ENCODE measurements at regions not wholly inside any gene's neighbourhood (a gene's known extent, or its start where the extent isn't known, plus 50 kb on each side); places are given as distances from the start of the nearest gene placed in this dataset.

GRCh38 chr9:105055917-105056316 is 128.0 kb upstream of the ABCA1 start:
- peaks cover 9% of the 10 kb centered on the region; the same call in 1 of the 2 replicates for H3K9me3 ChIP-seq (ENCODE audit: insufficient read depth, low read length)
- H3K9ac ChIP-seq (ENCODE audit: low read length), result no peak overlapping the region
- no peaks in the 10 kb centered on the region for H3K79me2 ChIP-seq (ENCODE audit: low read length)
- TF ChIP-seq EZH2phosphoT487 (IDR thresholded peaks at IDR 0.05; ENCODE audit: low read depth) (no peak), CTCF (IDR thresholded peaks at IDR 0.05; ENCODE audit: low read depth, low read length) (no peak)
- H3K4me3 ChIP-seq (ENCODE audit: low read length), result no peak overlapping the region
- no peaks in the 10 kb centered on the region for H4K20me1 ChIP-seq (ENCODE audit: insufficient read depth, low read length)
- no peak overlapping the region for H3K4me2 ChIP-seq (ENCODE audit: low read length)
- H2AFZ ChIP-seq (ENCODE audit: low read depth, low read length), result no peak overlapping the region
- no peak overlapping the region for H3K27ac ChIP-seq (ENCODE audit: low read length)
- peaks cover 5% of the 10 kb centered on the region for H3K36me3 ChIP-seq (replicated peaks; ENCODE audit: low read depth, low read length)
- no peaks in the 10 kb centered on the region for H3K27me3 ChIP-seq (ENCODE audit: low read depth, low read length)
- peaks cover 20% of the 10 kb centered on the region for H3K4me1 ChIP-seq (ENCODE audit: low read length)

- no peaks in the 10 kb centered on the region for H3K27me3 ChIP-seq (ENCODE audit: low read depth, low read length)
- H3K4me3 ChIP-seq (ENCODE audit: low read length), result no peak overlapping the region
- no peak overlapping the region for H3K4me2 ChIP-seq (ENCODE audit: low read length)
- H3K79me2 ChIP-seq (ENCODE audit: low read length), result no peaks in the 10 kb centered on the region
- H3K27ac ChIP-seq (ENCODE audit: low read length), result no peak overlapping the region
- H4K20me1 ChIP-seq (ENCODE audit: insufficient read depth, low read length), result no peaks in the 10 kb centered on the region
- H3K9ac ChIP-seq (ENCODE audit: low read length), result no peak overlapping the region
- H3K4me1 ChIP-seq (ENCODE audit: low read length), result peaks cover 19% of the 10 kb centered on the region
- peaks cover 9% of the 10 kb centered on the region; the same call in 1 of the 2 replicates for H3K9me3 ChIP-seq (ENCODE audit: insufficient read depth, low read length)
- no peak overlapping the region for H2AFZ ChIP-seq (ENCODE audit: low read depth, low read length)
- peaks cover 5% of the 10 kb centered on the region for H3K36me3 ChIP-seq (replicated peaks; ENCODE audit: low read depth, low read length)
- TF ChIP-seq EZH2phosphoT487 (IDR thresholded peaks at IDR 0.05; ENCODE audit: low read depth) (no peak), CTCF (IDR thresholded peaks at IDR 0.05; ENCODE audit: low read depth, low read length) (no peak)
These were observed 129.6 kb upstream of the ABCA1 start for GRCh38 chr9:105057551-105057950.

DNA sequence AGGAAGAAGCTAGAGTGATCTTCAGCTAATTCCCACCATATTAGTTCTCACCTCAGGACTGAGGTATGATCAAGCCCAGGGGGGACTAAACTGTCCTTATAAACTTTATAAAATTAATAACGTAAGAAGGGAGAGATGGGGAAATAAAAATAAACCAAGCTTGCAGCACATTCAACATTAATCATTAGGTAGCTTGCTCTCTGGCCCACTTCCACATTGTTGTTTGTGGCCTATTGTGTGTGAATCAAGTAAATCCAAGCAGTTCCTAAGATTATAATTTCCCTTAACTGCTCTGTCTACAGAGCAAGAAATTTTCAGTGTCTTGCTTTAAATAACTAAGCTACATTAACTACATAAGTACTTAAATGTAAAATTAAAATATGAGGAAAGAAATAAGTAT is 131.3 kb upstream of the ABCA1 start:
- Histone ChIP-seq H2AFZ (ENCODE audit: low read depth, low read length) (no peak overlapping the region), H3K9me3 (ENCODE audit: insufficient read depth, low read length) (peaks cover 1% of the 10 kb centered on the region; the same call in 1 of the 2 replicates), H3K4me2 (ENCODE audit: low read length) (no peak overlapping the region), H3K9ac (ENCODE audit: low read length) (no peak overlapping the region), H3K4me3 (ENCODE audit: low read length) (no peak overlapping the region), H4K20me1 (ENCODE audit: insufficient read depth, low read length) (no peaks in the 10 kb centered on the region), H3K27ac (ENCODE audit: low read length) (no peak overlapping the region), H3K4me1 (ENCODE audit: low read length) (peaks cover 14% of the 10 kb centered on the region), H3K27me3 (ENCODE audit: low read depth, low read length) (no peaks in the 10 kb centered on the region), H3K36me3 (replicated peaks; ENCODE audit: low read depth, low read length) (no peaks in the 10 kb centered on the region), H3K79me2 (ENCODE audit: low read length) (no peaks in the 10 kb centered on the region)
- TF ChIP-seq CTCF (IDR thresholded peaks at IDR 0.05; ENCODE audit: low read depth, low read length), result no peak
- TF ChIP-seq EZH2phosphoT487 (IDR thresholded peaks at IDR 0.05; ENCODE audit: low read depth), result no peak

GRCh38 chr9:105062222-105062855 is 134.4 kb upstream of the ABCA1 start:
- no peak for TF ChIP-seq CTCF (IDR thresholded peaks at IDR 0.05; ENCODE audit: low read depth, low read length)
- no peak overlapping the region for H3K9ac ChIP-seq (ENCODE audit: low read length)
- no peaks in the 10 kb centered on the region for H3K27me3 ChIP-seq (ENCODE audit: low read depth, low read length)
- H3K36me3 ChIP-seq (replicated peaks; ENCODE audit: low read depth, low read length), result no peaks in the 10 kb centered on the region
- H3K4me3 ChIP-seq (ENCODE audit: low read length), result no peak overlapping the region
- no peak overlapping the region for H3K27ac ChIP-seq (ENCODE audit: low read length)
- H2AFZ ChIP-seq (ENCODE audit: low read depth, low read length), result no peak overlapping the region
- H4K20me1 ChIP-seq (ENCODE audit: insufficient read depth, low read length), result no peaks in the 10 kb centered on the region
- H3K4me1 ChIP-seq (ENCODE audit: low read length), result peaks cover 18% of the 10 kb centered on the region
- H3K79me2 ChIP-seq (ENCODE audit: low read length), result no peaks in the 10 kb centered on the region
- no peaks in the 10 kb centered on the region for H3K9me3 ChIP-seq (ENCODE audit: insufficient read depth, low read length)
- no peak overlapping the region for H3K4me2 ChIP-seq (ENCODE audit: low read length)
